GM21526 (cell line): ENCODE measurements at regions not wholly inside any gene's neighbourhood (a gene's known extent, or its start where the extent isn't known, plus 50 kb on each side); places are given as distances from the start of the nearest gene placed in this dataset.
A peak's percentile ranks its signal among the peaks of the same experiment; 100 is the strongest.
"Not testable (repeated sequence)": the region's sequence is repeated elsewhere in the genome, so short reads cannot be mapped to it uniquely, and the experiment has no call there.

Source experiments
- ATAC-seq: cut with Tn5 transposase; IDR thresholded peaks from one replicate; pipeline ENCODE4 v1.9.1; 2021; ENCODE audit warnings: moderate library complexity; ENCODE audit not compliant: unreplicated experiment, low FRiP score

- ATAC-seq: no peak
Observed at GRCh38 chr5:114839360-114839759, 330.3 kb downstream of the TRIM36 start.

DNA sequence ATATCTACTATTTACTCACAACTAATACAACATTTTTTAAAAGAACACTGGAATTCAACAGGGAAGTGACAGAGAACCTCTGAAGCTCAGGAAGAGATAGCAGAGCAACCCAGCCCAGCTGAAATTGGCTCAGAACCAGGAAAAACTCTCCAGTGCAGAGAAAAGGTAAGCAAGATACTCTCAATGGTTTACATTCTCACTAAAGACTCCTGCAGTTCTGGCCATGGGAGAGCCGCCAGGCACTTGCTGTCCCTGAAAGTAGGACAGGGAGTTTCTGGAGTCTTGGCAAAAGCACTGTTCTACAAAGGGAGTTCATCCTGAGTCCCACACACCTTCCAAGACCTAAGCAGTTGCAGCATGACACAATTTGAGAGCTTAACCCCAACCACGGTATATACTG is 330.8 kb downstream of the TRIM36 start:
- ATAC-seq: no peak

- ATAC-seq: no peak
Observed at GRCh38 chr5:114830114-114830513, 339.6 kb downstream of the TRIM36 start.

DNA sequence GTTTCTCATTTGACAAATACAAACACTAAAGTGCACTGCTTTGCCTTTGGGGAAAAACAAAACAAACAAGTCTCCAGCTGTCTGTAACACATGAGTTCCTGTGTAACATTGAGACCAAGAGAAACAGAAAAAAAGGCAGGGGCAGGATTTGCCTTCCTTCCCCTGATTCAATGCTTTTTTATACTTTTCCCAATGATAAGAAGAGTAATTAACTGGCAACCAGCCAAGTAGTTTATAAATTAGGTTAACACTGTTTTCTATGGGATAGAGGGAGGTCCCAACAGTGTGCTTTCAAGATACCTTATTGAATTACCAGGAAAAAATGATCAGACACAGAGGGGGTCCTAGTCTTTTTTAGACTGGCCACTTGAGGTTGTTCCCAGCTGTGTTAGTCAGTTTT is 346.8 kb downstream of the TRIM36 start:
- ATAC-seq: no peak

DNA sequence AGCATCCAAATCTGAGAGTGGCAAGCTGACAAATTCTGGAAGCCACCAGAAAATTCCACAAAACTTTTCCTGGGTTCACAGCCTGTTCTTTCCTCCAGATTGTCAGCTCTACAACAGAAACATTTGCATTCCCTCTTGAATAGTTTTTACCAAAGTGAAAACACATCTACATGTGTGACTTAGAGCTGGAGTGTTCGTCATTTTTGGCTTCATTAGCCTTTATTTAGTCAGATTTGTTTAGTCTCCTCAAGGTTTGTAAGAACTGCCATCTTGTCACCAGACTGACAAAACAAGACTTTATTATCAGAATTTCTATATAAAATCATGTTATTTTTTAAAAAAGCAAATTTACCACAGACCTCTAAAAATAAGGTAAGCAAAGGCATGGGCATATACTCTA is 347.3 kb downstream of the TRIM36 start:
- ATAC-seq: no peak

- no peak for ATAC-seq
Observed at GRCh38 chr5:114790403-114790792, 379.3 kb downstream of the TRIM36 start.

DNA sequence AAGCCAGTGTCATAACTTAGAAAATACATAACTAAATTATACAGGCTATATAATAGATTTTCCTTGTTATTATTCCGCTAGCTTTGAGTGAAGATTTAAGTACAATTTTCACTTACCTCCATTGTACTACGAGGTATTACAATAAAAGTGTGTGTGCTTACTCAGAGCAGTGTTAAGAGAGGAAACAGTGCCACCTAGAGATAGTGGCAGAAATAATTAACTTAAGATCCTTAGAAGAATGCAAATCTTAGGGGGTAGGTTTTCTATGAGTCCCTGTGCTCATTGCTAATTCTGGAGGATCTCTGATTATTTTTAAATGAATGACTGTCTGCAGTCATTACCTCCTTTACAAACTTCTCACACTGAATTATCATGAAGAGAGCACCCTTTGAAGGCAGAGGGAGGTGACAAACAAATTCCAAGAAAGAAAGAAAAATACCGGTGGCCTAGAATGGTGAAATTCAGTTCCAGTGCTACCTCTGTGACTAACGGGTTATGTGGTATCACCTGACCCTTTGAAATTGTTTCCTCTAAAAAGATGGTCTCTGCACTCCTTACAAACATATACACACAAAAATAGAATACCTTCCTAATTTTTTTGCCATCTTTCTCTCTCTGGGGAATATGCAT is 379.8 kb downstream of the TRIM36 start:
- ATAC-seq: peak; percentile 85

DNA sequence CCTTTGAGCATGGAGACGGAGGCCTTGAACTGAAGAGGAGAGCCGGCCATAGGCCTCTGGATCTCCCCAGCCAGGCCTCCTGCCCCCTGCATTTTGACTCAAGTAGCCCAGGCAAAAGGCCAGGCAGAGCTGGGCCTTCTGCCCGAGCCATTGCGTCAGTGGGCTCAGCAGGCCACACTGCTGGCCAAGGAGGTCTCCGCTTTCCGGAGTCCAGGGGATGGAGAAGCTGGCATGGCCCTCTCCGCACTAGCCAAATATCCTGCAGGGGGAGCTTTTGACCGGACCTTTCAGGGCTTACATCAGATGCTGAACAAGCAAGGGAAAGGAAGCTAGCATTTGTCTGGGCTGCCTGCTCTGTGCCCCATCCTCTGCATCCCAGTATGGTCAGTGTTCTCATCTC is 386.8 kb downstream of the TRIM36 start:
- no peak for ATAC-seq

DNA sequence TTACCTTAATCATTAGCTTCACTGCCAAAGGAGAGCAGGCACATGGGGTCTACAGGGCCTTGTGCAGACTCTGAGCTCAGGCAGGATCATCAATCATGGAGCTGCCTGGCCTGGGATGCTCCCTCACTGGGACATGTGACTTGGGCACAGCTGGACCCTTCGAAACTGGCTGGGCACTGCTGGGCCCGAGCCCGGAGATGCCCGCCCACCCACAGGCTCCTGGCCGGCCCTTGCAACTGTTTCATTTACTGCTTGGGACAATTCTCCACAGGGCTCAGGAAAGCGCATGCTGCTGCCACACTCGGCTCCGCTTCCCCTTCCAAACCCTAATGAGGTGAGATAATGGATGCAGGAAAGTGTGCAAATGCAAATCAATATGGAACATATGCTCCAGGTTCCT is 387.5 kb downstream of the TRIM36 start:
- ATAC-seq: no peak

GRCh38 chr5:114780290-114780689 is 389.4 kb downstream of the TRIM36 start:
- ATAC-seq: no peak

GRCh38 chr5:114744406-114744805 is 382.5 kb downstream of the KCNN2 start:
- no peak for ATAC-seq

GRCh38 chr5:114734238-114734637 is 372.4 kb downstream of the KCNN2 start:
- no peak for ATAC-seq

DNA sequence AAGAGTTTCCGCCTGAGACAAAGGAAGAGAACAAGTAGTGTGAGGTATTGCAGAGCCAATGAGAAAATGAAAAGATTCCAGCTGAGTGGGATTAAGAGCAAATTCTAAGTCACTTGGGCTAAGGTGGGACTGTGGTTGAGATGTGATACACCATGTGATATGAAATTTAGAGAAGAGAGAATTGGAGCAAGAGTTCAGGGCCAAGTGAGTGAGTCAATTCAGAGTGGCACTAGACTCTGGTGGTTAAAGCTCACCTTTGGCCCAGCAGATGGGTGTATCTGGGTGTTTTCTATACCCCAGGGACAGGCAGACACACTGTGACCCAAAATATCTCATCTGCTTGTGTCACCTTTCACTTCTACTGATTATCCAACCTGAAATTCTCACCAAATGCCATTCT is 368.1 kb downstream of the KCNN2 start:
- ATAC-seq: no peak

GRCh38 chr5:114727358-114727757 is 365.5 kb downstream of the KCNN2 start:
- ATAC-seq: no peak

- no peak for ATAC-seq
Observed at GRCh38 chr5:114726131-114726530, 364.3 kb downstream of the KCNN2 start.

- no peak for ATAC-seq
Observed at GRCh38 chr5:114719268-114719667, 357.4 kb downstream of the KCNN2 start.

- no peak for ATAC-seq
Observed at GRCh38 chr5:114716955-114717354, 355.1 kb downstream of the KCNN2 start.

DNA sequence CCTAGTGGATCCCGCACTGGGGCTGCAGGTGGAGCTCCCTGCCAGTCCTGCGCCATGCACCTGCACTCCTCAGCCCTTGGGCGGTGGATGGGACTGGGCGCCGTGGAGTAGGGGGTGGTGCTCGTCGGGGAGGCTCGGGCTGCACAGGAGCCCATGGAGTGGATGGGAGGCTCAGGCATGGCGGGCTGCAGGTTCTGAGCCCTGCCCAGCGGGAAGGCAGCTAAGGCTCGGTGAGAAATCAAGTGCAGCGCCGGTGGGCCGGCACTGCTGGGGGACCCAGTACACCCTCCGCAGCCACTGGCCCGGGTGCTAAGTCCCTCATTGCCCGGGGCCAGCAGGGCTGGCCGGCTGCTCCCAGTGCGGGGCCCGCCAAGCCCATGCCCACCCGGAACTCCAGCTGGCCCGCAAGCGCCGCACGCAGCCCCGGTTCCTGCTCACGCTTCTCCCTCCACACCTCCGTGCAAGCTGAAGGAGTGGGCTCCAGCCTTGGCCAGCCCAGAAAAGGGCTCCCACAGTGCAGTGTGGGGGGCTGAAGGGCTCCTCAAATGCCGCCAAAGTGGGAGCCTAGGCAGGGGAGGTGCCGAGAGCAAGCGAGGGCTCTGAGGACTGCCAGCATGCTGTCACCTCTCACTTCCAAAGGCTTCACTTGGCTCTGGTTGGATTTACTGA is 342.5 kb downstream of the KCNN2 start:
- not testable (repeated sequence) for ATAC-seq

GRCh38 chr5:114702731-114703130 is 340.9 kb downstream of the KCNN2 start:
- ATAC-seq: no peak

GRCh38 chr5:114702136-114702535 is 340.3 kb downstream of the KCNN2 start:
- ATAC-seq: no peak

DNA sequence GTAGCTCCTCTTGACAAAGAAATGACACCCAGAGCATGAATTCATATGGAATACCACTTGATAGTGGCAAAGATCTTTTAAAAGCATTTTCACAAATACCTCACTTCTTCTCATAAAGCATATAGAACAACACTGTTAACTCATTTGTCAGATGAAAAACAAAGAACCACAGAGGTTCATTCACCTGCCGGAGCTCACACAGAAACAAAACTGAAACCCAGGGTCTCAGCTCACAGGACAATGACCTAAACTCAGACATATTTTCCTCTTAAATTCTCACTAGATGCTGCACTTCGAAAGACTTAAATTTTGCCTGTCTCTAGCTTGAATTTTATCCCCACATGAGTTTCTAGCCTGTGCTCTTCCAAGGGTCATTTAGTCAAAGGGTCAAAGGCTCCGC is 339.0 kb downstream of the KCNN2 start:
- ATAC-seq: no peak

DNA sequence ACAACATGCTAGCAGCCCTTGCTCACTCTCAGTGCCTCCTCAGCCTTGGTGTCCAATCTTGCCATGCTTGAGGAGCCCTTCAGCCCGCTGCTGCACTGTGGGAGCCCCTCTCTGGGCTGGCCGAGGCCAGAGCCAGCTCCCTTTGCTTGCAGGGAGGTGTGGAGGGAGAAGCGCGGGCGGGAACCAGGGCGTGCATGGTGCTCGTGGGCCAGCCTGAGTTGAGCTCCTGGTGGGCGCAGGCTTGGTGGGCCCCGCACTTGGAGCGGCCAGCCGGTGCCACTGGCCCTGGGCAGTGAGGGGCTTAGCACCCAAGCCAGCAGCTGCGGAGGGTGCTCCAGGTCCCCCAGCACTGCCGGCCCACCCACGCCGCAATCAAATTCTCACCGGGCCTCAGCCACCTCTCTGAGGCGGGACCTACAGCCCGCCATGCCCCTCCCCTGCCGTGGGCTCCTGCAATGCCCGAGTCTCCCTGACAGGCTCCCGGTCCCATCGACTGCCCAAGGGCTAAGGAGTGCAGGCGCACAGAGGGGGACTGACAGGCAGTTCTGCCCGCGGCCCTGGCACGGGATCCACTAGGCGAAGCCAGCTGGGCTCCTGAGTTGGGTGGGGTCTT is 333.5 kb downstream of the KCNN2 start:
- ATAC-seq: no peak
